ENCODE measurements at regions not wholly inside any gene's neighbourhood (a gene's known extent, or its start where the extent isn't known, plus 50 kb on each side); places are given as distances from the start of the nearest gene placed in this dataset.

GRCh38 chr6:203661-204060 is 88.6 kb upstream of the DUSP22 start:
- no CpG with 5 or more reads among the region's 9 CpGs for WGBS, 2 donors (ENCODE audit: extremely low coverage in 2 of 2, insufficient read length in 2 of 2, insufficient replicate concordance in 1 of 2)
- Histone ChIP-seq H3K4me2 (ENCODE audit: insufficient read depth, low read length, poor library complexity, severe bottlenecking) (no peak overlapping the region), H2BK5ac (ENCODE audit: low read length) (no peak overlapping the region), H3K36me3 (replicated peaks in 1 of 2; ENCODE audit: control insufficient read depth in 2 of 2, insufficient read depth in 2 of 2, low read length in 2 of 2) (no peaks in the 10 kb centered on the region), H3K27me3 (ENCODE audit: control insufficient read depth in 3 of 3, insufficient read depth in 3 of 3, low read depth in 1 of 3, low read length in 3 of 3) (peaks cover 0 to 4% (median 0%) of the 10 kb centered on the region in 3 experiments), H3K23ac (ENCODE audit: low read depth, low read length, poor library complexity) (no peak overlapping the region), H3K4ac (ENCODE audit: low read length) (no peak overlapping the region), H3K9me3 (replicated peaks in 1 of 2; ENCODE audit: control insufficient read depth in 2 of 2, insufficient read depth in 1 of 2, low read depth in 1 of 2, low read length in 2 of 2) (no peaks in the 10 kb centered on the region), H3K27ac (replicated peaks; ENCODE audit: low read length) (no peak overlapping the region), H3K9ac (ENCODE audit: low read depth, low read length, poor library complexity) (no peak overlapping the region), H2AFZ (ENCODE audit: low read length) (no peak overlapping the region), H2BK15ac (ENCODE audit: low read length) (no peak overlapping the region), H3K4me3 (ENCODE audit: low read length in 2 of 2) (no peak overlapping the region), H2BK120ac (ENCODE audit: low read depth, low read length) (no peak overlapping the region), H2BK12ac (ENCODE audit: low read length) (no peak overlapping the region), H3K18ac (ENCODE audit: low read length) (no peak overlapping the region), H2AK5ac (ENCODE audit: low read depth, low read length) (no peak overlapping the region), H3K14ac (ENCODE audit: low read length) (no peak overlapping the region), H4K8ac (ENCODE audit: low read depth, low read length) (no peak overlapping the region), H3K79me1 (ENCODE audit: low read depth, low read length) (no peaks in the 10 kb centered on the region), H3K4me1 (ENCODE audit: control insufficient read depth in 2 of 2, insufficient read depth in 1 of 2, low read depth in 1 of 2, low read length in 2 of 2) (no peaks in the 10 kb centered on the region), H4K91ac (ENCODE audit: low read depth, low read length, poor library complexity) (no peak overlapping the region)
- no peak for DNase-seq (ENCODE audit: low spot score)

GRCh38 chr6:206264-206663 is 86.0 kb upstream of the DUSP22 start:
- H3K36me3 ChIP-seq (replicated peaks in 1 of 2; ENCODE audit: control insufficient read depth in 2 of 2, insufficient read depth in 2 of 2, low read length in 2 of 2): no peaks in the 10 kb centered on the region
- no peaks in the 10 kb centered on the region for H3K79me1 ChIP-seq (ENCODE audit: low read depth, low read length)
- no peak overlapping the region for H2BK120ac ChIP-seq (ENCODE audit: low read depth, low read length)
- no peak for DNase-seq (ENCODE audit: low spot score)
- H2BK5ac ChIP-seq (ENCODE audit: low read length): no peak overlapping the region
- H3K4ac ChIP-seq (ENCODE audit: low read length): no peak overlapping the region
- no peak overlapping the region for H3K4me3 ChIP-seq (ENCODE audit: low read length in 2 of 2)
- no peaks in the 10 kb centered on the region for H3K9me3 ChIP-seq (replicated peaks in 1 of 2; ENCODE audit: control insufficient read depth in 2 of 2, insufficient read depth in 1 of 2, low read depth in 1 of 2, low read length in 2 of 2)
- peaks cover 0 to 9% (median 0%) of the 10 kb centered on the region in 3 experiments for H3K27me3 ChIP-seq (ENCODE audit: control insufficient read depth in 3 of 3, insufficient read depth in 3 of 3, low read depth in 1 of 3, low read length in 3 of 3)
- H4K91ac ChIP-seq (ENCODE audit: low read depth, low read length, poor library complexity): no peak overlapping the region
- no peak overlapping the region for H3K27ac ChIP-seq (replicated peaks; ENCODE audit: low read length)
- H3K4me1 ChIP-seq (ENCODE audit: control insufficient read depth in 2 of 2, insufficient read depth in 1 of 2, low read depth in 1 of 2, low read length in 2 of 2): peaks cover 0 to 3% of the 10 kb centered on the region in 2 donors
- no peak overlapping the region for H3K9ac ChIP-seq (ENCODE audit: low read depth, low read length, poor library complexity)
- H3K23ac ChIP-seq (ENCODE audit: low read depth, low read length, poor library complexity): no peak overlapping the region
- H3K4me2 ChIP-seq (ENCODE audit: insufficient read depth, low read length, poor library complexity, severe bottlenecking): no peak overlapping the region
- no peak overlapping the region for H3K14ac ChIP-seq (ENCODE audit: low read length)
- no CpG with 5 or more reads among the region's 12 CpGs for WGBS, 2 donors (ENCODE audit: extremely low coverage in 2 of 2, insufficient read length in 2 of 2, insufficient replicate concordance in 1 of 2)
- H2BK12ac ChIP-seq (ENCODE audit: low read length): no peak overlapping the region
- no peak overlapping the region for H2AK5ac ChIP-seq (ENCODE audit: low read depth, low read length)
- H3K18ac ChIP-seq (ENCODE audit: low read length): no peak overlapping the region
- no peak overlapping the region for H2BK15ac ChIP-seq (ENCODE audit: low read length)
- H2AFZ ChIP-seq (ENCODE audit: low read length): no peak overlapping the region
- H4K8ac ChIP-seq (ENCODE audit: low read depth, low read length): no peak overlapping the region

- Histone ChIP-seq H3K9me3 (replicated peaks in 1 of 2; ENCODE audit: control insufficient read depth in 2 of 2, insufficient read depth in 1 of 2, low read depth in 1 of 2, low read length in 2 of 2) (no peaks in the 10 kb centered on the region), H2AK5ac (ENCODE audit: low read depth, low read length) (no peak overlapping the region), H2BK5ac (ENCODE audit: low read length) (no peak overlapping the region), H2BK15ac (ENCODE audit: low read length) (no peak overlapping the region), H3K14ac (ENCODE audit: low read length) (no peak overlapping the region), H4K8ac (ENCODE audit: low read depth, low read length) (no peak overlapping the region), H2AFZ (ENCODE audit: low read length) (no peak overlapping the region), H3K27me3 (ENCODE audit: control insufficient read depth in 3 of 3, insufficient read depth in 3 of 3, low read depth in 1 of 3, low read length in 3 of 3) (peaks cover 0 to 9% (median 0%) of the 10 kb centered on the region in 3 experiments), H3K4me1 (ENCODE audit: control insufficient read depth in 2 of 2, insufficient read depth in 1 of 2, low read depth in 1 of 2, low read length in 2 of 2) (peaks cover 0 to 3% of the 10 kb centered on the region in 2 donors), H3K23ac (ENCODE audit: low read depth, low read length, poor library complexity) (no peak overlapping the region), H3K36me3 (replicated peaks in 1 of 2; ENCODE audit: control insufficient read depth in 2 of 2, insufficient read depth in 2 of 2, low read length in 2 of 2) (no peaks in the 10 kb centered on the region), H3K18ac (ENCODE audit: low read length) (no peak overlapping the region), H4K91ac (ENCODE audit: low read depth, low read length, poor library complexity) (no peak overlapping the region), H3K4me2 (ENCODE audit: insufficient read depth, low read length, poor library complexity, severe bottlenecking) (no peak overlapping the region), H2BK120ac (ENCODE audit: low read depth, low read length) (no peak overlapping the region), H2BK12ac (ENCODE audit: low read length) (no peak overlapping the region), H3K4ac (ENCODE audit: low read length) (no peak overlapping the region), H3K27ac (replicated peaks; ENCODE audit: low read length) (no peak overlapping the region), H3K9ac (ENCODE audit: low read depth, low read length, poor library complexity) (peak overlapping the region; percentile 44), H3K4me3 (ENCODE audit: low read length in 2 of 2) (no peak overlapping the region), H3K79me1 (ENCODE audit: low read depth, low read length) (no peaks in the 10 kb centered on the region)
- DNase-seq (ENCODE audit: low spot score): no peak
- no CpG with 5 or more reads among the region's 12 CpGs for WGBS, 2 donors (ENCODE audit: extremely low coverage in 2 of 2, insufficient read length in 2 of 2, insufficient replicate concordance in 1 of 2)
These were observed 83.9 kb upstream of the DUSP22 start for GRCh38 chr6:208364-208763.

- Histone ChIP-seq H2BK120ac (ENCODE audit: low read depth, low read length) (no peak overlapping the region), H3K14ac (ENCODE audit: low read length) (no peak overlapping the region), H3K4me1 (ENCODE audit: control insufficient read depth in 2 of 2, insufficient read depth in 1 of 2, low read depth in 1 of 2, low read length in 2 of 2) (peaks cover 0 to 3% of the 10 kb centered on the region in 2 donors), H3K9me3 (replicated peaks in 1 of 2; ENCODE audit: control insufficient read depth in 2 of 2, insufficient read depth in 1 of 2, low read depth in 1 of 2, low read length in 2 of 2) (peaks cover 0 to 3% of the 10 kb centered on the region in 2 donors), H3K9ac (ENCODE audit: low read depth, low read length, poor library complexity) (no peak overlapping the region), H3K27me3 (ENCODE audit: control insufficient read depth in 3 of 3, insufficient read depth in 3 of 3, low read depth in 1 of 3, low read length in 3 of 3) (peaks cover 0 to 9% (median 0%) of the 10 kb centered on the region in 3 experiments), H3K18ac (ENCODE audit: low read length) (no peak overlapping the region), H4K91ac (ENCODE audit: low read depth, low read length, poor library complexity) (no peak overlapping the region), H2BK12ac (ENCODE audit: low read length) (no peak overlapping the region), H3K23ac (ENCODE audit: low read depth, low read length, poor library complexity) (no peak overlapping the region), H2AFZ (ENCODE audit: low read length) (no peak overlapping the region), H2AK5ac (ENCODE audit: low read depth, low read length) (no peak overlapping the region), H2BK5ac (ENCODE audit: low read length) (no peak overlapping the region), H3K36me3 (replicated peaks in 1 of 2; ENCODE audit: control insufficient read depth in 2 of 2, insufficient read depth in 2 of 2, low read length in 2 of 2) (no peaks in the 10 kb centered on the region), H3K4me3 (ENCODE audit: low read length in 2 of 2) (no peak overlapping the region), H3K27ac (replicated peaks; ENCODE audit: low read length) (no peak overlapping the region), H3K79me1 (ENCODE audit: low read depth, low read length) (no peaks in the 10 kb centered on the region), H3K4ac (ENCODE audit: low read length) (no peak overlapping the region), H3K4me2 (ENCODE audit: insufficient read depth, low read length, poor library complexity, severe bottlenecking) (no peak overlapping the region), H2BK15ac (ENCODE audit: low read length) (no peak overlapping the region), H4K8ac (ENCODE audit: low read depth, low read length) (no peak overlapping the region)
- WGBS, 2 donors (ENCODE audit: extremely low coverage in 2 of 2, insufficient read length in 2 of 2, insufficient replicate concordance in 1 of 2): no CpG with 5 or more reads among the region's 7 CpGs
- DNase-seq (ENCODE audit: low spot score): no peak
These were observed 83.3 kb upstream of the DUSP22 start for GRCh38 chr6:208938-209337.
